Stomach (tissue), 8 donors: ENCODE measurements at regions not wholly inside any gene's neighbourhood (a gene's known extent, or its start where the extent isn't known, plus 50 kb on each side); places are given as distances from the start of the nearest gene placed in this dataset.

Experiments used
- DNase-seq, 2 donors: peaks; one replicate each; pipeline versions ENCODE4 v3.0.0 to v3.0.0-alpha.2; 2013 to 2019
- H3K27ac ChIP-seq, 5 donors: fragments of 200-600 bp in 4 of 5; sonication (generic) in 4 of 5; one replicate each; pipeline ENCODE4 v1.5.1; 2013 to 2019; ENCODE audit warnings: mild to moderate bottlenecking in 1 of 5, moderate library complexity in 1 of 5
- H3K27me3 ChIP-seq, 3 donors: fragments of 200-600 bp; sonication (generic); one replicate each; pipeline ENCODE4 v1.5.1; 2017 to 2019; ENCODE audit warnings: mixed run types in 1 of 3
- H3K36me3 ChIP-seq, 4 donors: fragments of 200-600 bp; sonication (generic); 1 replicate in 3 of 4; 2 replicates in 1 of 4; pipeline ENCODE4 v1.5.1; 2016 to 2019
- H3K4me1 ChIP-seq, 4 donors: fragments of 200-600 bp; sonication (generic); one replicate each; pipeline ENCODE4 v1.5.1; 2016 to 2019
- H3K4me3 ChIP-seq, 4 donors: fragments of 200-600 bp; sonication (generic) in 3 of 4; one replicate each; pipeline ENCODE4 v1.5.1; 2016 to 2019; ENCODE audit warnings: mild to moderate bottlenecking in 1 of 4
- H3K9me3 ChIP-seq, 4 donors: fragments of 200-600 bp; sonication (generic); one replicate each; pipeline ENCODE4 v1.5.1; 2016 to 2019
- EP300 ChIP-seq: sonication (generic); formaldehyde crosslinking; IDR thresholded peaks from one replicate; pipeline ENCODE4 v1.6.1; 2017; ENCODE audit warnings: antibody characterized with exemption
- POLR2A ChIP-seq, 4 donors: fragments of 450-650 bp; IDR thresholded peaks; one replicate each; pipeline ENCODE4 v1.6.1; 2016; ENCODE audit warnings: antibody characterized with exemption in 4 of 4, control low read depth in 2 of 4, mild to moderate bottlenecking in 1 of 4, moderate library complexity in 1 of 4
- POLR2AphosphoS5 ChIP-seq, 3 donors: sonication (generic); formaldehyde crosslinking; IDR thresholded peaks; one replicate each; pipeline ENCODE4 v1.6.1; 2016; ENCODE audit warnings: antibody characterized with exemption in 3 of 3
- WGBS, 5 donors: extraction: QIAGEN DNeasy Blood & Tissue Kit in 3 of 5; methylation state at CpG; one replicate each; pipeline versions ENCODE4 v1.1.5 to v1.1.7; 2013 to 2018; 5-methylcytosine and 5-hydroxymethylcytosine counted together
- intact Hi-C: fragments of 100-400 bp; cut with DNase I; formaldehyde crosslinking; loops from one replicate; pipeline ENCODE4 v1.15.1; 2023; ENCODE audit warnings: low total_unique reads
- TF ChIP-seq, protein P1 (sequence below), 7 experiments: fragments of 450-650 bp in 4 of 7; fragments of 200-600 bp in 3 of 7; sonication (generic) in 3 of 7; IDR thresholded peaks; one replicate each; pipeline ENCODE4 v1.5.1; 2016 to 2019; ENCODE audit warnings: antibody characterized with exemption in 7 of 7, control low read depth in 2 of 7, mild to moderate bottlenecking in 1 of 7
- donor health status: healthy with polysubstance abuse.
- donor health status: Bipolar disorder and iron deficiency.
- donor health status: healthy.

DNA sequence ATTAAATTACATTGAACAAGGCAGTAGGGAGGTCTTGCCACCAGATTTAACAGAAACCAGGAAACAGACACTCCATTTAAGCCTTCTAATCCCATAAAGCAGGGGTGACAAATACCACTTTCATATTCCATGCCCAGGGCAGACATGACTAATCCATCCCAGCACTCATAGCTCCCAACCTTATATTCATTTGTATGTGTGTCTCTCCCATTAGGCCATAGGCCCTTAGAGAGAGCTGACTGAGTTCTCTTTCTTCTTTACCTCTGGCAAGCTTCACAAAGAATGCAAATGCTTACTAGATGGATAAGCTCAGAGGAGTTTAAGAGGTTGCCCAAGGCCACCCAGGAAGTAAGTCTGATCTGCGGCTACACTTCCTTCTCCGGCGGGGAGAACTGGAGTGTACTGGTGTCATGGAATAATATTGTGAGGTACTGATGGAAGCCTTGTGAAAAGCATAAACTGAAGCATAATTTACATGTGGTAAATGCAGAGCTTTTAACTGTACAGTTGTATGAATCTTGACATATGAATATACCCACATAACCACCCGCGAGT, 239.7 kb upstream of the HABP2 start:
- Histone ChIP-seq H3K4me1 (no peaks in the 10 kb centered on the region), H3K4me3 (no peak overlapping the region), H3K27me3 (no peaks in the 10 kb centered on the region), H3K27ac (no peak overlapping the region), H3K9me3 (no peaks in the 10 kb centered on the region), H3K36me3 (no peaks in the 10 kb centered on the region)
- 91 to 99% (median 95%) methylated on average over 5 of the region's 5 CpGs for WGBS, 5 donors
- no peak for TF ChIP-seq EP300
- no peak for TF ChIP-seq POLR2A (IDR thresholded peaks at IDR 0.05)
- TF ChIP-seq POLR2AphosphoS5 (IDR thresholded peaks at IDR 0.05) = no peak
- TF ChIP-seq, protein P1, sequence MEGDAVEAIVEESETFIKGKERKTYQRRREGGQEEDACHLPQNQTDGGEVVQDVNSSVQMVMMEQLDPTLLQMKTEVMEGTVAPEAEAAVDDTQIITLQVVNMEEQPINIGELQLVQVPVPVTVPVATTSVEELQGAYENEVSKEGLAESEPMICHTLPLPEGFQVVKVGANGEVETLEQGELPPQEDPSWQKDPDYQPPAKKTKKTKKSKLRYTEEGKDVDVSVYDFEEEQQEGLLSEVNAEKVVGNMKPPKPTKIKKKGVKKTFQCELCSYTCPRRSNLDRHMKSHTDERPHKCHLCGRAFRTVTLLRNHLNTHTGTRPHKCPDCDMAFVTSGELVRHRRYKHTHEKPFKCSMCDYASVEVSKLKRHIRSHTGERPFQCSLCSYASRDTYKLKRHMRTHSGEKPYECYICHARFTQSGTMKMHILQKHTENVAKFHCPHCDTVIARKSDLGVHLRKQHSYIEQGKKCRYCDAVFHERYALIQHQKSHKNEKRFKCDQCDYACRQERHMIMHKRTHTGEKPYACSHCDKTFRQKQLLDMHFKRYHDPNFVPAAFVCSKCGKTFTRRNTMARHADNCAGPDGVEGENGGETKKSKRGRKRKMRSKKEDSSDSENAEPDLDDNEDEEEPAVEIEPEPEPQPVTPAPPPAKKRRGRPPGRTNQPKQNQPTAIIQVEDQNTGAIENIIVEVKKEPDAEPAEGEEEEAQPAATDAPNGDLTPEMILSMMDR (IDR thresholded peaks at IDR 0.05) = no peak
- intact Hi-C loops = no loop called here
- DNase-seq = no peak

GRCh38 chr10:113313722-113314121, 239.1 kb upstream of the HABP2 start:
- TF ChIP-seq POLR2A (IDR thresholded peaks at IDR 0.05) = no peak
- no peaks in the 10 kb centered on the region for H3K27me3 ChIP-seq
- intact Hi-C loops = no loop called here
- DNase-seq = no peak
- no peak overlapping the region for H3K4me3 ChIP-seq
- no peaks in the 10 kb centered on the region for H3K36me3 ChIP-seq
- H3K27ac ChIP-seq = no peak overlapping the region
- 73 to 84% (median 80%) methylated on average over 4 of the region's 4 CpGs for whole genome bisulfite sequencing, 5 donors
- no peaks in the 10 kb centered on the region for H3K9me3 ChIP-seq
- H3K4me1 ChIP-seq = no peaks in the 10 kb centered on the region

- no peaks in the 10 kb centered on the region for H3K36me3 ChIP-seq
- no peaks in the 10 kb centered on the region for H3K4me1 ChIP-seq
- intact Hi-C loops = no loop called here
- no peak overlapping the region for H3K4me3 ChIP-seq
- TF ChIP-seq POLR2AphosphoS5 (IDR thresholded peaks at IDR 0.05) (no peak), POLR2A (IDR thresholded peaks at IDR 0.05) (no peak), EP300 (no peak)
- TF ChIP-seq, protein P1 (IDR thresholded peaks at IDR 0.05) = no peak
- H3K27me3 ChIP-seq = no peaks in the 10 kb centered on the region
- H3K27ac ChIP-seq = no peak overlapping the region
- WGBS, 5 donors = 84 to 89% (median 86%) methylated on average over 4 of the region's 4 CpGs
- no peaks in the 10 kb centered on the region for H3K9me3 ChIP-seq
- no peak for DNase-seq
Measured at GRCh38 chr10:113316506-113316905, 236.3 kb upstream of the HABP2 start.

- WGBS, 5 donors = 60 to 68% (median 63%) methylated on average over 10 of the region's 10 CpGs
- Histone ChIP-seq H3K9me3 (no peaks in the 10 kb centered on the region), H3K27me3 (no peaks in the 10 kb centered on the region), H3K4me3 (no peak overlapping the region), H3K27ac (no peak overlapping the region), H3K4me1 (no peaks in the 10 kb centered on the region), H3K36me3 (no peaks in the 10 kb centered on the region)
- intact Hi-C loops = no loop called here
- TF ChIP-seq POLR2A (IDR thresholded peaks at IDR 0.05) (no peak), POLR2AphosphoS5 (IDR thresholded peaks at IDR 0.05) (no peak), EP300 (no peak)
- TF ChIP-seq, protein P1 (IDR thresholded peaks at IDR 0.05) = no peak
- DNase-seq = no peak
Measured at GRCh38 chr10:113317489-113317888, 235.4 kb upstream of the HABP2 start.

DNA sequence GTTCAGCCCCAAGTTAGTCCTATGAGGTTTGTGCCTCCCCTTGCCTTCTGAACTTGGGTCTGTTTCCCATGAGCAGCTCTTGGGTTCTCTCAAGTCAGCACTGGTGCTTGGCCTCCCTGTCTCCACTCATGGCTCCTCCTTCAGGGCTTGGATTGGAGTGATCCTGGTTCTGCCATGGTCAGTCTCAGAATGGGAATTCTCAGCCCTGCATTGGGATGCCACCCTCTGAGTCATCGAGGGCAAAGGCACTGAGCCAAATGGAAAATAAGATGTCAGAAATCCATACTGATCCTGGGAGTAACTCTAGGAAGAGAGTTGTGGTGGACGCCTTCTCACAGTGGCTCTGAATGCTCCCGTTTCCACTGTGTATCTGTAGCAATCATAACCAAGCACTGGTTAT, 233.4 kb upstream of the HABP2 start:
- Histone ChIP-seq H3K36me3 (no peaks in the 10 kb centered on the region), H3K9me3 (no peaks in the 10 kb centered on the region), H3K27ac (no peak overlapping the region), H3K4me1 (no peaks in the 10 kb centered on the region), H3K4me3 (no peak overlapping the region), H3K27me3 (no peaks in the 10 kb centered on the region)
- intact Hi-C loops = no loop called here
- DNase-seq = no peak
- TF ChIP-seq POLR2AphosphoS5 (IDR thresholded peaks at IDR 0.05) (no peak), POLR2A (IDR thresholded peaks at IDR 0.05) (no peak), EP300 (no peak)
- TF ChIP-seq, protein P1 (IDR thresholded peaks at IDR 0.05) = no peak
- 70 to 95% (median 80%) methylated on average over 3 of the region's 3 CpGs for WGBS, 5 donors
